ENCODE measurements at regions not wholly inside any gene's neighbourhood (a gene's known extent, or its start where the extent isn't known, plus 50 kb on each side); places are given as distances from the start of the nearest gene placed in this dataset.

DNA sequence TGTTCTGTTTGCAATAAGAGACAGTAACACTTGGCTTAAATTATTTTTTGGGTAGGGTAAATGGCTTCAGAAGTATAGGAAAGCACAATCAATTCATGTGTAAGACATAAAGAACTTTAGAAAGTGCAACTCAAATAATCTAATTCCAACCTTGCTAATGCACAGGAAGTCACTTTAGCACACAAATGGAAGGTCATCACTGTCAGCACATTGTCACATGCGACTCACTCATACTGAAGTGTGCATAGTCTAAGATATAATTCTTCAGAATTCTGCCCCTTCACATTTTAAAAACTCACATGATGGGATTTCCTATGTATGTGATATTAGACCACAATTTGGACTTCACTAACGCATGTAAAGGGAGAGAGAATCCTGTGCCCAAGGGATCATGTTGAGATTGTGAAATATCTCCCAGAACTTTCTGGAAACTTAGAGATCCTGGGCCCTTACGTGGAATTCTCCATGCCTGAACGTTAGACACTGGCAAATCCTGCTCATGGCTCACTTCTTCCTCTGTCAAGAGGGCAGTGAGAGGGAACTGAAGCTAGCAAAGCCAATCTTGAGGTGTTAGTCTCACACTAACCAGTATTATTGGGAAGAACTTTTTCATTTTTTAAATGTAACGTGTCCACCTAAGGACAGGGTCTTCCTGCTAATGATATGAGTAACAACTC lies 403.2 kb upstream of the PTGER4 start:
- ATAC-seq (ENCODE audit: low FRiP score) (no peak), DNase-seq (no peak)
- H3K4me1 ChIP-seq (ENCODE audit: control insufficient read depth in 1 of 2, insufficient read depth in 2 of 2, low read length in 2 of 2): no peaks in the 10 kb centered on the region
- H3K27ac ChIP-seq (ENCODE audit: low read depth in 1 of 2, low read length in 2 of 2): no peak overlapping the region
- no peaks in the 10 kb centered on the region for H3K27me3 ChIP-seq (ENCODE audit: control insufficient read depth in 1 of 2, insufficient read depth in 2 of 2, low read length in 1 of 2)
- 84 to 85% methylated on average over 5 of the region's 5 CpGs for WGBS, 2 donors
- H3K9me3 ChIP-seq (ENCODE audit: control insufficient read depth, low read length): no peaks in the 10 kb centered on the region
- intact Hi-C loops (cut with DNase I): no loop called here
- H3K36me3 ChIP-seq (ENCODE audit: control insufficient read depth in 1 of 2, insufficient read depth in 2 of 2, low read length in 1 of 2): no peaks in the 10 kb centered on the region
- H3K4me3 ChIP-seq (ENCODE audit: low read length in 2 of 2): no peak overlapping the region

DNA sequence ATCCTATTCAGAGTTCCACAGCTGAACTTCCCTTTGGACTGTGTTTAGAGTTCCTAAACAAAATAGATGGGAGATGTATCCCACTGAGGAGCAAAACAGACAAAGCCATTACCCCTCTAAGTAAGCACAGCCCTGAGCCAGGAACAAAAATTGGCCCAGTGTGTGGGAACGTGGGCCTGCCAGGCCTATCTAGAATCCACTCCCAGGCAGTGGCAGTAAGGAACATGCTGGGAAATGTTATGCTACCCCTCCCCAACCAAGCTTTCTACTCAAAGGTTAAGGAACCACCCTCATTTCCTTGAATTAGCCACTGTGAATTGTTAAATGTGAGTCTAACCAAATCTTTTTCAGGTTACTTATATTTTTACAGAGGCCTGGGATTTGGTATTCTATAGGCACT lies 405.1 kb upstream of the PTGER4 start:
- ATAC-seq (ENCODE audit: low FRiP score) (no peak), DNase-seq (no peak)
- no peaks in the 10 kb centered on the region for H3K36me3 ChIP-seq (ENCODE audit: control insufficient read depth in 1 of 2, insufficient read depth in 2 of 2, low read length in 1 of 2)
- H3K27ac ChIP-seq (ENCODE audit: low read depth in 1 of 2, low read length in 2 of 2): no peak overlapping the region
- no peak overlapping the region for H3K4me3 ChIP-seq (ENCODE audit: low read length in 2 of 2)
- WGBS, 2 donors: 21 to 25% methylated on average over 1 of the region's 1 CpG
- intact Hi-C loops (cut with DNase I): no loop called here
- H3K9me3 ChIP-seq (ENCODE audit: control insufficient read depth, low read length): no peaks in the 10 kb centered on the region
- no peaks in the 10 kb centered on the region for H3K4me1 ChIP-seq (ENCODE audit: control insufficient read depth in 1 of 2, insufficient read depth in 2 of 2, low read length in 2 of 2)
- no peaks in the 10 kb centered on the region for H3K27me3 ChIP-seq (ENCODE audit: control insufficient read depth in 1 of 2, insufficient read depth in 2 of 2, low read length in 1 of 2)

DNA sequence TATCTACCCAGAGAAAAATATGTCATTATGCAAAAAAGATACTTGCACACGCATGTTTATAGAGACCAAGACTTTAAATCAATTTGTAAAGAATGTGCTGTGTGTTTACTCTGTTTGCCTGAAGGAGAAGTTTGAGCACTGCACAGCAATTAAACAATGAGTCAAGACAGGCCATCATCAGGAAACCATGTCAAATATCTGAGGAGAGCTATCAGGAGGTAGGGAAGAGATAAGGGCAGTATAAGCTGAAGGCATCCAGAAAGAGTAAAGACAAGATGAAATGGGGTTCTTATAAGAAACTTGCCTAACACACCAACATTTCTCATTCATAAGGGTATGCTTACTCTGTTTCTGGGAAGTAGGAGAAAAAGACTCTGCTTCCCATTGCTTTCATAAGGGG lies 405.8 kb upstream of the PTGER4 start:
- H3K27me3 ChIP-seq (ENCODE audit: control insufficient read depth in 1 of 2, insufficient read depth in 2 of 2, low read length in 1 of 2): no peaks in the 10 kb centered on the region
- intact Hi-C loops (cut with DNase I): no loop called here
- no peak for ATAC-seq (ENCODE audit: low FRiP score)
- DNase-seq: no peak
- no peaks in the 10 kb centered on the region for H3K4me1 ChIP-seq (ENCODE audit: control insufficient read depth in 1 of 2, insufficient read depth in 2 of 2, low read length in 2 of 2)
- H3K36me3 ChIP-seq (ENCODE audit: control insufficient read depth in 1 of 2, insufficient read depth in 2 of 2, low read length in 1 of 2): no peaks in the 10 kb centered on the region
- no peaks in the 10 kb centered on the region for H3K9me3 ChIP-seq (ENCODE audit: control insufficient read depth, low read length)
- no peak overlapping the region for H3K27ac ChIP-seq (ENCODE audit: low read depth in 1 of 2, low read length in 2 of 2)
- no peak overlapping the region for H3K4me3 ChIP-seq (ENCODE audit: low read length in 2 of 2)
- WGBS, 2 donors: 92 to 93% methylated on average over 1 of the region's 1 CpG

DNA sequence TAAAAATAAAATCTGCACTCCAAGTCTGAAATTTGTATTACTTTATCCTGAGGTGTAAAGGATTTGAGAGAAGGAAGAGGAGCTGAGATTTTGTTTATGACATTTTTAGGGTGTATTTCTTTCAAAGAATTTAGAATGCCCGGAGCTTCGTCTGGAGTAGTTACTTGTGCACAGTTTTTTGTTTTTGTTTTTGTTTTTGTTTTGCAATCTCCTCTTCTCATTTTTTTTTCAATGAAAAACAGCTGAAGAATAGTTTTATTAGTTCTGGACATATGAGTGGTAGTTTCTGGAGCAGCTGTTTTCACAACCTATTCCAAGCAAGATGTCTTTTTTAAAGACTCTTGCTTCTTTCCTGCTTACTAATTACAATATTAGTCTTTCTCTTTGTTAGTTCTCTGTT lies 408.2 kb upstream of the PTGER4 start:
- no peaks in the 10 kb centered on the region for H3K36me3 ChIP-seq (ENCODE audit: control insufficient read depth in 1 of 2, insufficient read depth in 2 of 2, low read length in 1 of 2)
- intact Hi-C loops (cut with DNase I): no loop called here
- 93 to 95% methylated on average over 2 of the region's 2 CpGs for WGBS, 2 donors
- H3K4me3 ChIP-seq (ENCODE audit: low read length in 2 of 2): no peak overlapping the region
- H3K27me3 ChIP-seq (ENCODE audit: control insufficient read depth in 1 of 2, insufficient read depth in 2 of 2, low read length in 1 of 2): no peaks in the 10 kb centered on the region
- H3K27ac ChIP-seq (ENCODE audit: low read depth in 1 of 2, low read length in 2 of 2): no peak overlapping the region
- no peaks in the 10 kb centered on the region for H3K9me3 ChIP-seq (ENCODE audit: control insufficient read depth, low read length)
- ATAC-seq (ENCODE audit: low FRiP score): no peak
- no peak for DNase-seq
- H3K4me1 ChIP-seq (ENCODE audit: control insufficient read depth in 1 of 2, insufficient read depth in 2 of 2, low read length in 2 of 2): no peaks in the 10 kb centered on the region

DNA sequence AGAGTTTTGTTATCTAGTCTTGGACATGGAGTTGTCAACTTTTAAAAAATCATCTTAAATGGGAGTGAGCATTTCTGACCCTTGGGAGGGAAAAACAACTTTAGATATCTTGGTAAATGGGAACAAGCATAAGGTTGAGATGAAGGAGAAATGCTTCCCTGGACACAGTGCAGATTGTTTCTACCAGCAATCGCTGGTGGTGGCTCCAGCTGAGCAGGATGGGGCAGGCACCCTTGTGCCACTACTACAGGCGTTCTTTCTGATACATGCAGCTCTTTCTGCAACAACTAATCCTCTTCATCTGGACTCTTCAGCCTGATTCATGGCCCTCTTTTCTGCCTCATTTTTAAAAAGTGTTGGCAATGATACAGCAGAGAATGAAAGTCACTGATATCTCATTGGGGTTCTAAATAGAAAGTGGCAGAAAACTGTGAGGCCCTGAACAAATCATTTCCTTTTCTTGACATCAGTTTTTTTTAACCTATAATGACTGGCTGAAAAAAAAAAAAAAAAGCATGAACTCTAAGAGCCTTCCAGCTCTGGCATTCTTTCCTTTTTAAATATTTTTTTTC lies 409.4 kb upstream of the PTGER4 start:
- DNase-seq: no peak
- H3K4me1 ChIP-seq (ENCODE audit: control insufficient read depth in 1 of 2, insufficient read depth in 2 of 2, low read length in 2 of 2): no peaks in the 10 kb centered on the region
- H3K36me3 ChIP-seq (ENCODE audit: control insufficient read depth in 1 of 2, insufficient read depth in 2 of 2, low read length in 1 of 2): no peaks in the 10 kb centered on the region
- intact Hi-C loops (cut with DNase I): no loop called here
- no peaks in the 10 kb centered on the region for H3K27me3 ChIP-seq (ENCODE audit: control insufficient read depth in 1 of 2, insufficient read depth in 2 of 2, low read length in 1 of 2)
- no peak overlapping the region for H3K4me3 ChIP-seq (ENCODE audit: low read length in 2 of 2)
- WGBS, 2 donors: 55 to 72% methylated on average over 2 of the region's 2 CpGs
- no peak overlapping the region for H3K27ac ChIP-seq (ENCODE audit: low read depth in 1 of 2, low read length in 2 of 2)
- no peaks in the 10 kb centered on the region for H3K9me3 ChIP-seq (ENCODE audit: control insufficient read depth, low read length)
- ATAC-seq (ENCODE audit: low FRiP score): no peak

DNA sequence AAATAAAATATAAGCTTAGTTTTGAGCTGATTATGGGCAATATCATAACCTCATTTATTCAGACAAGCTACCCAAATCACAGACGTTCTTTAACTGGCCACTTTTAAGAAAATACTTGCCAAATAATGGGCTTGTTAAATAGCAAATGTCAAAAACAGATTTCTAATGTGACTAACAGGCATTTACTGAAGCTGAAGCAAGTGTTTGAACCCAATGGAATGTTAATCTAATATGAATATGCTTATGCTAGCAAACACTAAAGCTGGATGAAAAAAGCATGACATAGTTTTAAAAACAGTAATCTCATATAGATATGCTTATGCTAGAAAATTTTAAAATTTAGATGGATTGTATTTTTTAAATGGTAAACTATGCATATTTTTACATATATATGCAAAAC lies 411.6 kb upstream of the PTGER4 start:
- 65% methylated on average over 1 of the region's 1 CpG for WGBS, 2 donors
- H3K36me3 ChIP-seq (ENCODE audit: control insufficient read depth in 1 of 2, insufficient read depth in 2 of 2, low read length in 1 of 2): no peaks in the 10 kb centered on the region

DNA sequence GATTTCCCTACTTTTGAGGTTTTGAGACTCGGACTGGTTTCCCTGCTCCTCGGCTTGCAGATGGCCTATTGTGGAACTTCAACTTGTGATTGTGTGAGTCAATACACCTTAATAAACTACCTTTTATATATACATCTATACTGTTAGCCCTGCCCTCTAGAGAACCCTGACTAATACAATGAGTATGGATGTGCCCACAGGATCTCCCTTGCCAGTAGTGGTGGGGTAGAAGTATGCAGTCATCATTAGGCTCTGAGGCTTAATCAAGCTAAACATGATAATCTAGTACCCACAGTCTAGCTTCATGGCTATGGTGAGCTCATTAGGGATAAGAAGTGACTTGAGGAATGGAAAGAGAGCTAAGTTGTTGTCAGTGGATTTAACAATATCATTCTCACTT lies 412.8 kb upstream of the PTGER4 start:
- Histone ChIP-seq H3K27ac (ENCODE audit: low read depth in 1 of 2, low read length in 2 of 2) (no peak overlapping the region), H3K4me1 (ENCODE audit: control insufficient read depth in 1 of 2, insufficient read depth in 2 of 2, low read length in 2 of 2) (no peaks in the 10 kb centered on the region), H3K36me3 (ENCODE audit: control insufficient read depth in 1 of 2, insufficient read depth in 2 of 2, low read length in 1 of 2) (no peaks in the 10 kb centered on the region), H3K27me3 (ENCODE audit: control insufficient read depth in 1 of 2, insufficient read depth in 2 of 2, low read length in 1 of 2) (no peaks in the 10 kb centered on the region), H3K9me3 (ENCODE audit: control insufficient read depth, low read length) (no peaks in the 10 kb centered on the region), H3K4me3 (ENCODE audit: low read length in 2 of 2) (no peak overlapping the region)
- no peak for ATAC-seq (ENCODE audit: low FRiP score)
- no peak for DNase-seq
- 98 to 100% methylated on average over 2 of the region's 2 CpGs for WGBS, 2 donors
- intact Hi-C loops (cut with DNase I): no loop called here

More for the DNA sequence above, 411.6 kb upstream of the PTGER4 start:
- no peaks in the 10 kb centered on the region for H3K9me3 ChIP-seq (ENCODE audit: control insufficient read depth, low read length)
- ATAC-seq (ENCODE audit: low FRiP score): no peak
- no peak for DNase-seq
- H3K4me3 ChIP-seq (ENCODE audit: low read length in 2 of 2): no peak overlapping the region
- H3K4me1 ChIP-seq (ENCODE audit: control insufficient read depth in 1 of 2, insufficient read depth in 2 of 2, low read length in 2 of 2): no peaks in the 10 kb centered on the region
- H3K27ac ChIP-seq (ENCODE audit: low read depth in 1 of 2, low read length in 2 of 2): no peak overlapping the region
- intact Hi-C loops (cut with DNase I): no loop called here
- no peaks in the 10 kb centered on the region for H3K27me3 ChIP-seq (ENCODE audit: control insufficient read depth in 1 of 2, insufficient read depth in 2 of 2, low read length in 1 of 2)

DNA sequence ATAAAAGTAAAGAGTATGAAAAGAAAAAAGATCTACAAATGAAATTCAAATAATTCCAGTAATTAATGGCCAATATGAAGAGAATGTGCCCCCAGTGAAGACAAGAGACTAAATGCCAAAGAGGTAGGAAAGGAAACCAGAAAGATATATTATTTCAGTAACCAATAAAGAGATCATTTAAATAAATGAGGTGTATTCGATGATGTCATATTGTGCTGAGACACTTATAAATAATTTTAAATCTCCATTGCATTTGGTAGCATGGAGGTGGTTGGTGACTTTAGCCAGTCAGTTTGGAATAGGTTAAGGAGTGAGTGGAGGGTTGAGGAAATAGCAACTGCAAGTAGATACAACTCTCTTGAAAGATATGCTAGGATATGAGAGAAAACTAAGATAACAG lies 417.7 kb upstream of the PTGER4 start:
- intact Hi-C loops (cut with DNase I): no loop called here
- WGBS, 2 donors: 97% methylated on average over 1 of the region's 1 CpG
- no peaks in the 10 kb centered on the region for H3K27me3 ChIP-seq (ENCODE audit: control insufficient read depth in 1 of 2, insufficient read depth in 2 of 2, low read length in 1 of 2)
- no peaks in the 10 kb centered on the region for H3K36me3 ChIP-seq (ENCODE audit: control insufficient read depth in 1 of 2, insufficient read depth in 2 of 2, low read length in 1 of 2)
- no peaks in the 10 kb centered on the region for H3K9me3 ChIP-seq (ENCODE audit: control insufficient read depth, low read length)
- no peaks in the 10 kb centered on the region for H3K4me1 ChIP-seq (ENCODE audit: control insufficient read depth in 1 of 2, insufficient read depth in 2 of 2, low read length in 2 of 2)
- no peak overlapping the region for H3K4me3 ChIP-seq (ENCODE audit: low read length in 2 of 2)
- no peak for ATAC-seq (ENCODE audit: low FRiP score)
- no peak for DNase-seq
- H3K27ac ChIP-seq (ENCODE audit: low read depth in 1 of 2, low read length in 2 of 2): no peak overlapping the region

DNA sequence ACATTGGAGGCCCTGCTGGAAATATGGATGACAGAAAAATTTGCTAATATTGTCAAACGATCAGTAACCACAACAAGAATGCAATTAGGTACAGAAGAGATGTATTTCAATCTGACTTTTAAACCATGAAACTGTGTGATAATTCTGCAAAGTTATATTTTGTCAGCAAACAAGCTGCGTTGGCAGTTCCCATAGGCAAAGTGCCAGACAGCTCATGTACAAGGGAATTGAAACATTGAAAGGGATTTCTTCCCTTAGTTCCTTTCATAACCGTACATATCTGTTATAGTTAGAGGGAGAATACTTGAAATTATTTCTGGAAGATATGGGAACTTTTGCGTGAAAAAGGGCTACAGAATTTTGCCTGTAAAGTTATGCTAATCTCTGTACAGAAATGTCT lies 419.4 kb upstream of the PTGER4 start:
- H3K4me1 ChIP-seq (ENCODE audit: control insufficient read depth in 1 of 2, insufficient read depth in 2 of 2, low read length in 2 of 2): no peaks in the 10 kb centered on the region

More for the DNA sequence above, 419.4 kb upstream of the PTGER4 start:
- DNase-seq (peak in 1 of 2 donors; percentile 67), ATAC-seq (ENCODE audit: low FRiP score) (no peak)
- H3K9me3 ChIP-seq (ENCODE audit: control insufficient read depth, low read length): no peaks in the 10 kb centered on the region
- no peaks in the 10 kb centered on the region for H3K36me3 ChIP-seq (ENCODE audit: control insufficient read depth in 1 of 2, insufficient read depth in 2 of 2, low read length in 1 of 2)
- no peak overlapping the region for H3K4me3 ChIP-seq (ENCODE audit: low read length in 2 of 2)
- H3K27ac ChIP-seq (ENCODE audit: low read depth in 1 of 2, low read length in 2 of 2): no peak overlapping the region
- H3K27me3 ChIP-seq (ENCODE audit: control insufficient read depth in 1 of 2, insufficient read depth in 2 of 2, low read length in 1 of 2): no peaks in the 10 kb centered on the region
- intact Hi-C loops (cut with DNase I): no loop called here
- WGBS, 2 donors: 3 to 6% methylated on average over 4 of the region's 4 CpGs

Measured in aorta (tissue), 5 donors.